HT-29 (cell line): ENCODE measurements at regions not wholly inside any gene's neighbourhood (a gene's known extent, or its start where the extent isn't known, plus 50 kb on each side); places are given as distances from the start of the nearest gene placed in this dataset.

Source experiments
- DNase-seq: peaks from one replicate; pipeline ENCODE4 v3.0.0-alpha.2; 2015; ENCODE audit warnings: low spot score

DNA sequence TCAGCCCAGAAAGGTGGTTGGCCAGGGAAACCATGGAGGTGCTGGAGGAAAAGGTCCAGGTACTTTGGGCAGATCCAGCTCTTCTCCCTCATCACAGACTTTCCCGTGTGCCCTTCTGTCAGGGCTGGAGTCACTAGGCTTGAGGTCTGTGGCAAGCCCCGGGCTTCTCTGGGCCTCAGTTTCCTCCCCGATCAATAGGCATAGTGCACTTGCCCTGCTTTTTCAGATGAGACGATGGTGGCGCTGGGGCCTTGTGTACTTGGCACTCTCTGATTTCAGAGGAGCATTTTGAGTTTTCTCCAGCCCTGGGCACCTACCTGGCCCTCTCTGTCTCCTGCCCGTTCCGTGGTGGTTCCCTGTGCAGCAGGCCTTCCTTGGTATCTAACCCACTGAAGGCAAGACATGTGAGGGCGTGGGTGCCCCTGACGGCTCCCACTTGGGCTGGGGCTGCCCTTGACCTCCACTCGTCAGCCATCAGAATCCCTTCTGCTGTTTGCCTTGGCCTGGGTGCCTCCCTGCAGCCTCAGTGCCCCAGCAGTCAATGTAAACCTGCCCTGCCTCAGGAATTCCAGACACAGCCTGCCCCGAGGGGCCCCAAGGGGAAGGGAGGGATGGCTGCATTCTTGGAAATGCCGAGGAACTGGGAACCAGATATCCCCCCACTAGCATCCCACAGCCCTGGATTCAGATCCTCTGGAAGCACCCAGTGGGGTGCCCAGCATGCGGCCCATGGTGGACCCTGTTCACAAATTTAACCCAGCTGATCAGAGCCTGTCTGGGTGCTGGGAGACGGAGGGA, 66.3 kb upstream of the COL5A1 start:
- DNase-seq = no peak

DNA sequence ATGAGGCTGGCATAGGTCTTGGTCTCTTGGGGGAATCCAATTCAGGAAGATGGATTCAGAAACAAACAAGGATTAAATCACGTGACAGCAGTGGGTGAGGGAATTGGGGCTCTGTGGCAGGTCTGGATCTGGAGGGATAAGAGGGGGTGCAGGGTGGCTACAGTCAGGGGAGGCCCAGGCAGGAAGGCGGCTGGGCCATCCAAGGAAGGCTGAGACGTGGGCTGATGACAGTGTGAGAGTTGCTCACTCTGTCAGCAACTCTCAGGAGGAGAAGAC, 65.8 kb upstream of the COL5A1 start:
- no peak for DNase-seq

DNA sequence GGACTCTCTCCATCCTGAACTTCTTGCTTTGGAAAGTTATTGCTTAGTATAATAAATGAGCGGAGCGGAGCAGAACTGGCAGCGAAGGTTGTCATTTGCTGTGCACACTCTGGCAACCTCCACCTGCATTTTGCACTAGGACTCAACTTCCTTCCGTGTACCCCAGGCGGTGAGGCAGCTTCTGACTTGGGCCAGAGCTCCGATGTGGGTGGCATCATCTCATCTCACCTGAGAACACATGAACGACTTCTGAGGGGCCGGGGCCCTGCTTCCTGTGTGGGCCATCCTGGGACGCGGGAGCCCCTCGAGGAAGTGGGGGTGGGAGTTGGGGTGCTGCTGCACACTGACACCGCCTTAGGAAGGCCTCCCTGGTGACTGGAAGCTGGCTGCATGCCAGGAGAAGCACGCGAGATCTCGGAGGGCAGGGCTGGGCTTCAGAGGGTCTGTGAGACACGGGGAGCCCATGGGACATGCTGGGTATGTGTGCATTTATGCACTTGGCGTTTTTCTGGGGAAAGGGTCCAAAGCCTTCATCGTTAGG, 56.5 kb upstream of the COL5A1 start:
- DNase-seq = no peak

DNA sequence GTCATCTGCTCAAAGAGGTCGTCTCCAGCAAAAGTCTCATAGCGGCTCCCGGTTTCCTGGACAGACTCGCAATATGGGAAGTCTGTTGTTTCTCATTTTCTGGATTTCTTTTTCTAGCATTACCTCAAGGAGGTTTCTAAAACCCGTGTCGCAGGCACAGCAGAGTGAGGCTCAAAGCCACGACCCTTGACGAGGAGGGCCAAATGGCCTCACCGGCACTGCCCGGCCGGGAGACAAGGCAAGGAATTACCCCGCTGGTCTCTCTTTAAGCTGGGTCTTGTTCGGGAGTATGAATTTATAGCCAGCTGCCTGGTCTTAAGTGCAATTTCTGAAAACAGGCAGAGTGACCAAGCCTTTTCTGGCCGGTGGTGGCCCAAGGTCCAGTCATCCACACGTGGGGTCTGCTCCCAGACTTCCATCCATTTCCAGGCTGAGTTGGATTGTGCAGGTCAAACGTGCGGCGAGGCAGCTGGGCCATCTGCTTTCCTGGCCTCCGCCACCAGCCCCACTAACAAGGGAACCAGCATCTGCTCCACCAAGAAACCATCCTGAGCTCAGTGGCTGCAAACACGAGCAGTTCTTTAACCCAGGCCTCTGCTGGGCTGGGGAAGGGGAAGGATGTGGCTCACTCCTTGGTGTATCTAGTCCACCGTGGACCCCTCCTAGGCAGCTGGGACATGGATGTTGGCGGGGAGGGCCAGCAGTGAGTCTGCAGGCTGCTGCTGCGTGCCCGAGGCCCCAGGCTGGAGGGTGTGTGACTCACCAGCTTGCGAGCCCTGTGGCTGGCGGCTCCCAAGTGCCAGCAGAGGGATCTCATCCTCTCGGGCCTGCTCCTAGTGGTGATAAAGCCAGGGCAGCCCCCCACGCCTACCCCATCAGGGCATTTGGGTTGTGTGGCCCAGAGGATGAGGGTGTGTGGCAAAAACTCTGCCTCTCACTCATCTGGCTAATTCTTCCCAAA, 55.6 kb upstream of the COL5A1 start:
- no peak for DNase-seq

DNA sequence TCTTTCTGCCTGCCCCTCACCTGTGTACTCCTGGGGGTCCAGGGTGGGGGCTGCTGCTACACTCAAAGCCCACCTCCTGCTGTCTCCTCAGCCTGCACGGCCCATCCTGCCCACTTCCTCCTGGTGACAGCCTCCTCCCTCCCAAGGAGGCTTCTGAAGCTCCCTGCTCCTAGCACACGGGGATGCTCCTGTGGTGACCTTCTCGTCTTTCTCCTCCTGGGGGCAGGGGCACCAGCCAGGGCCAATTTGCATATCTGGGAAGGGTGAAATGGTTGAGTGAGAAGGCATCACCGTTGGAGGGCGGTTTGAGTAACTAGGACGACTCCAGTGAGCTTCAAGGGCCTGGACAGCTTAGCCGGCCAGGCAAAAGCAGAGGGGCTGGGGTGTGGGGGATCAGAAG, 51.9 kb upstream of the COL5A1 start:
- no peak for DNase-seq

DNA sequence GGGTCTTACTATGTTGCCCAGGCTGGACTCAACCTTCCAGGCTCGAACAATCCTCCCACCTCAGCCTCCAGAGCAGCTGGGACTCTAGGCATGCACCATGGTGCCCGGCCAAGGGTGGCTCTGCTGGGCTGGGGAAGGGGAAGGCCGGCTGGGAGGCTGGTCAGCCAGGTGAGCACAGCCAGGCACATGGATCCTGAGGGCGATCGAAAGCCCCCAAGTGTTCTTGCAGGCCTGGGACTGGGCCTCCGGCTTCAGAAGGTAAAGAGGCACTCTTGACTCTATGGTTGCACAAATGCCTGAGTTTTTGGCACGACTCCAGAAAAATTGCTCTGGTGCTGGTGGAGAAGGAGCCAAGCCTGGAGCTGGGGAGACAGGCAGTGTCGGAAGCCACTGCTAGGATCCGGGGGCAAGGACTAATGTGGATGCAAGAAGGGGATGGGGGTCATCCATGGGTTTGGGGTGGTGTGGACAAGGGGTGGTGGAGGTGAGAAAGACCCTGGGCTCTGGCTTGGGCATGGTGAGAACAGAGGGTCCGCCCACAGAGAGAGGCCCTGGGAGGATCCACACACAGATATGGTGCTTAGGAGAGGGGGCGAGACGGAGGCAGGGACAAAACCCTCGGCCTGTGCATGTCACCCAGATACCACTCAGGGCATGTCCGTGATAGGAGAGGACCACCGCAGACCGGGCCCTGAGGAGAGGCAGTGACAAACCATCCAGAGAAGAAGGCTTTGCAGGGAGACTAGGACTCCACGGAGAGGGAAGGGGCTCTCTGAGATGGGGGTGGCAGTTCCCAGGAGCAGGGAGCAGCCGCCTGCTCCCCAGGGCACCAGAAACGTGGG, 51.1 kb upstream of the COL5A1 start:
- no peak for DNase-seq

DNA sequence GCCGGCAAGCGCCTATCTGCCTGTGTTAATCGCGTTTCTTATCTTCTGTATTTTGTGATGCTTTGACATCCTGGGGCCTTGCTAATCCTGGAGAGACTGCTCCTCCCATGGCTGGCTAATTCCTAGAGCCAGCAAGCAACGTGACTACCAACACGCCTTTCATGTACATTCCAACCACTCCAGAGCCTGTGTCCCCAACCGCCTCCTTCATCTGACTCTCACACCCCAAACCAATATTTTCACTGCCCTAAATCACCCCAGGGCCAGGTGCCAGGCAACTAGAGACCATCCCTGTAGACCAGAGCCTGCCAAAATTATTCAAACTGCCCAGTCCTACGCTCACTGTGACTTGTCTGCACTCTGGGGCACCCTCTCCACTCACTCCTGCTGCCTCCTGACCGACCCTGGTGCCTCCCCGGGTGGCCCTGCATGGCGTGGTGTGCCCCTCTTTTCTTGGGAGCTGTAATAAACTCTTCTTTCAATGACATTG, 50.5 kb upstream of the COL5A1 start:
- DNase-seq = no peak

DNA sequence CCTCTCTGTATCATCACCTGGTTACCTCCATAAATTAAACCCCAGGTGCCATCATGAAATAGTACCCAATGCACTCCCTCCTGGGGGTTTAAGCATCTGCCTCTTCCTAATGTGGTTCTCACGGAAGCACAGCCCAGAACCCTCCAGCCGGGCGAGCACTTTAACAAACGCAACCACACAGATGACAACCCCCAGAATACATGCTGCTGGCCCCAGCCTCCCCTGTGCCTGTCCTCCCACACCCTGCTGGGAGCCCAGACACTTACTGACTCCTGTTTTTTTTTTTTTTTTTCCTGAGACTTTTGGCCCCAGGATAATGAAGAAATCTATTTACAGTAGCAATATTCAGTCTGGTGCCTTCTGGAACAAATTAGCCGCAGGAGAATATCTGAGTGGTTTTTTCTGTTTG, 50.0 kb upstream of the COL5A1 start:
- no peak for DNase-seq
